Nephron (organoid): ENCODE measurements at regions not wholly inside any gene's neighbourhood (a gene's known extent, or its start where the extent isn't known, plus 50 kb on each side); places are given as distances from the start of the nearest gene placed in this dataset.

Experiments used
- H3K27ac Mint-ChIP-seq, 3 experiments: 2 replicates each; pipeline ENCODE4 v1.8.0; 2020; ENCODE audit warnings: mixed read lengths in 3 of 3, mild to moderate bottlenecking in 2 of 3, moderate library complexity in 1 of 3
- H3K27me3 Mint-ChIP-seq: 2 replicates; pipeline ENCODE4 v1.8.0; 2021; ENCODE audit warnings: low read depth, mild to moderate bottlenecking, moderate library complexity, mixed read lengths
- H3K36me3 Mint-ChIP-seq: 2 replicates; pipeline ENCODE4 v1.8.0; 2020; ENCODE audit warnings: low read depth, mixed read lengths
- H3K4me1 Mint-ChIP-seq: 2 replicates; pipeline ENCODE4 v1.8.0; 2020; ENCODE audit warnings: mixed read lengths
- H3K4me3 Mint-ChIP-seq, 3 experiments: 2 replicates each; pipeline ENCODE4 v1.8.0; 2020; ENCODE audit warnings: mild to moderate bottlenecking in 3 of 3, mixed read lengths in 3 of 3, moderate library complexity in 2 of 3
- H3K9me3 Mint-ChIP-seq: 2 replicates; pipeline ENCODE4 v1.8.0; 2020; ENCODE audit warnings: mixed read lengths
- CTCF ChIP-seq, 3 experiments: fragments of 200-600 bp; sonication (generic); IDR thresholded peaks; one replicate each; pipeline ENCODE4 v1.5.0; 2021; ENCODE audit warnings: antibody characterized with exemption in 3 of 3; ENCODE audit not compliant: unreplicated experiment in 3 of 3

GRCh38 chr10:6776170-6776569 lies 196.1 kb upstream of the PRKCQ start:
- Mint-ChIP-seq H3K9me3 (no peaks in the 10 kb centered on the region), H3K36me3 (no peaks in the 10 kb centered on the region), H3K4me1 (no peaks in the 10 kb centered on the region), H3K27me3 (peaks cover 8% of the 10 kb centered on the region), H3K4me3 (no peak overlapping the region), H3K27ac (no peak overlapping the region)
- no peak for TF ChIP-seq CTCF (IDR thresholded peaks at IDR 0.05; ENCODE audit: unreplicated experiment in 3 of 3)

- no peak overlapping the region for H3K4me3 Mint-ChIP-seq
- no peak overlapping the region for H3K27ac Mint-ChIP-seq
- no peaks in the 10 kb centered on the region for H3K4me1 Mint-ChIP-seq
- TF ChIP-seq CTCF (IDR thresholded peaks at IDR 0.05; ENCODE audit: unreplicated experiment in 3 of 3), result no peak
- H3K36me3 Mint-ChIP-seq, result no peaks in the 10 kb centered on the region
- H3K27me3 Mint-ChIP-seq, result peaks cover 8% of the 10 kb centered on the region
- H3K9me3 Mint-ChIP-seq, result peaks cover 4% of the 10 kb centered on the region
Measured at GRCh38 chr10:6774406-6774805, 194.3 kb upstream of the PRKCQ start.

- no peak overlapping the region for H3K27ac Mint-ChIP-seq
- no peaks in the 10 kb centered on the region for H3K27me3 Mint-ChIP-seq
- H3K4me3 Mint-ChIP-seq, result no peak overlapping the region
- H3K36me3 Mint-ChIP-seq, result no peaks in the 10 kb centered on the region
- peaks cover 4% of the 10 kb centered on the region for H3K9me3 Mint-ChIP-seq
- H3K4me1 Mint-ChIP-seq, result peaks cover 8% of the 10 kb centered on the region
- TF ChIP-seq CTCF (IDR thresholded peaks at IDR 0.05; ENCODE audit: unreplicated experiment in 3 of 3), result no peak
Measured at GRCh38 chr10:6771331-6771730, 191.3 kb upstream of the PRKCQ start.

GRCh38 chr10:6770846-6771245 lies 190.8 kb upstream of the PRKCQ start:
- Mint-ChIP-seq H3K36me3 (no peaks in the 10 kb centered on the region), H3K4me3 (no peak overlapping the region), H3K9me3 (peaks cover 4% of the 10 kb centered on the region), H3K27me3 (no peaks in the 10 kb centered on the region), H3K27ac (no peak overlapping the region), H3K4me1 (peaks cover 12% of the 10 kb centered on the region)
- TF ChIP-seq CTCF (IDR thresholded peaks at IDR 0.05; ENCODE audit: unreplicated experiment in 3 of 3), result no peak

GRCh38 chr10:6769704-6770417 lies 189.8 kb upstream of the PRKCQ start:
- H3K36me3 Mint-ChIP-seq, result no peaks in the 10 kb centered on the region
- H3K4me1 Mint-ChIP-seq, result peaks cover 12% of the 10 kb centered on the region
- no peak for TF ChIP-seq CTCF (IDR thresholded peaks at IDR 0.05; ENCODE audit: unreplicated experiment in 3 of 3)
- H3K4me3 Mint-ChIP-seq, result no peak overlapping the region
- H3K27ac Mint-ChIP-seq, result no peak overlapping the region
- peaks cover 4% of the 10 kb centered on the region for H3K9me3 Mint-ChIP-seq
- no peaks in the 10 kb centered on the region for H3K27me3 Mint-ChIP-seq

- no peak overlapping the region for H3K4me3 Mint-ChIP-seq
Measured at GRCh38 chr10:6766131-6766801, 186.2 kb upstream of the PRKCQ start.

More at GRCh38 chr10:6766131-6766801, 186.2 kb upstream of the PRKCQ start:
- H3K27ac Mint-ChIP-seq, result no peak overlapping the region
- no peak for TF ChIP-seq CTCF (IDR thresholded peaks at IDR 0.05; ENCODE audit: unreplicated experiment in 3 of 3)
- no peaks in the 10 kb centered on the region for H3K27me3 Mint-ChIP-seq
- peaks cover 7% of the 10 kb centered on the region for H3K9me3 Mint-ChIP-seq
- peaks cover 4% of the 10 kb centered on the region for H3K36me3 Mint-ChIP-seq
- peaks cover 12% of the 10 kb centered on the region for H3K4me1 Mint-ChIP-seq
